HCT116 (cell line): ENCODE measurements at regions not wholly inside any gene's neighbourhood (a gene's known extent, or its start where the extent isn't known, plus 50 kb on each side); places are given as distances from the start of the nearest gene placed in this dataset.

ENCODE experiments used
- ATAC-seq: fragments of 200-7000 bp; cut with Tn5 transposase; 2 replicates; pipeline ENCODE4 v1.9.1; 2020; ENCODE audit warnings: mild to moderate bottlenecking, moderate library complexity
- BruUV-seq: library from RNA; stranded (reverse); fragments of 400-500 nt; replicated peaks from 2 replicates; lab custom pipeline; 2021; lab: Mats Ljungman, UMichigan
- CTCF ChIA-PET: fragments of 300-600 bp; sonication (Branson Sonifier 250); formaldehyde crosslinking; loops from one replicate; lab custom pipeline; 2021; ENCODE audit warnings: antibody characterized with exemption; lab: Charles Lee
- POLR2A ChIA-PET: fragments of 300-600, 350-600 bp; sonication (Branson Sonifier 250); formaldehyde crosslinking; loops from one replicate; lab custom pipeline; 2021; ENCODE audit warnings: antibody characterized with exemption; lab: Charles Lee
- RAD21 ChIA-PET, 2 experiments: fragments of 300-600 bp; sonication (Branson Sonifier 250); formaldehyde crosslinking; loops; one replicate each; lab custom pipeline; 2023; ENCODE audit warnings: low total read pairs in 2 of 2; ENCODE audit not compliant: uncharacterized antibody in 2 of 2, unreplicated experiment in 2 of 2, low non-redundant PET in 1 of 2; lab: Charles Lee
- DNase-seq: peaks from one replicate; pipeline ENCODE4 v3.0.0-alpha.2; 2010; ENCODE audit warnings: low read depth, low spot score
- H2AFZ ChIP-seq: fragments of 200-600 bp; shearing (Covaris generic), sonication (generic); 2 replicates; pipeline ENCODE4 v1.6.1; 2017; ENCODE audit warnings: low read depth, mixed run types, mixed read lengths, antibody characterized with exemption, low read length; ENCODE audit not compliant: poor library complexity, severe bottlenecking
- H3K27ac ChIP-seq: 2 replicates; pipeline ENCODE4 v1.5.1; 2012; ENCODE audit warnings: low read depth, low read length
- H3K27me3 ChIP-seq: fragments of 200-600 bp; sonication (generic); 2 replicates; pipeline ENCODE4 v1.6.1; 2016; ENCODE audit warnings: mixed run types, low read length, mixed read lengths; ENCODE audit not compliant: insufficient read depth
- H3K36me3 ChIP-seq, 2 experiments: fragments of 200-500 bp in 1 of 2; fragments of 200-600 bp in 1 of 2; sonication (Bioruptor generic) in 1 of 2; sonication (generic) in 1 of 2; 2 replicates each; pipeline versions ENCODE4 v1.5.1 to v1.6.1; 2014 to 2016; ENCODE audit warnings: low read length in 2 of 2, inconsistent platforms in 1 of 2, mixed read lengths in 1 of 2, mixed run types in 1 of 2; ENCODE audit not compliant: insufficient read depth in 2 of 2, control insufficient read depth in 1 of 2
- H3K4me1 ChIP-seq, 2 experiments: fragments of 200-600 bp in 1 of 2; sonication (generic) in 1 of 2; 2 replicates each; pipeline versions ENCODE4 v1.5.1 to v1.6.1; 2012 to 2017; ENCODE audit warnings: low read length in 2 of 2, inconsistent platforms in 1 of 2, mild to moderate bottlenecking in 1 of 2, mixed read lengths in 1 of 2, mixed run types in 1 of 2, moderate library complexity in 1 of 2; ENCODE audit not compliant: insufficient read depth in 2 of 2, control insufficient read depth in 1 of 2
- H3K4me2 ChIP-seq: fragments of 200-600 bp; sonication (generic); 2 replicates; pipeline ENCODE4 v1.6.1; 2017; ENCODE audit warnings: mixed run types, low read length, mixed read lengths
- H3K4me3 ChIP-seq, 2 experiments: fragments of 200-600 bp in 1 of 2; sonication (generic) in 1 of 2; replicated peaks in 1 of 2; 2 replicates each; pipeline ENCODE4 v1.5.1; 2011 to 2016; ENCODE audit warnings: low read length in 2 of 2, control low read depth in 1 of 2, low read depth in 1 of 2, mild to moderate bottlenecking in 1 of 2, mixed read lengths in 1 of 2, mixed run types in 1 of 2
- H3K79me2 ChIP-seq: fragments of 200-600 bp; sonication (generic); 2 replicates; pipeline ENCODE4 v1.6.1; 2017; ENCODE audit warnings: mild to moderate bottlenecking, mixed run types, low read length, moderate library complexity, mixed read lengths; ENCODE audit not compliant: insufficient read depth
- H3K9ac ChIP-seq: fragments of 200-600 bp; sonication (generic); 2 replicates; pipeline ENCODE4 v1.6.1; 2016; ENCODE audit warnings: low read length, mixed read lengths
- H3K9me2 ChIP-seq: fragments of 200-600 bp; sonication (generic), shearing (Covaris generic); 2 replicates; pipeline ENCODE4 v1.6.1; 2017; ENCODE audit warnings: mixed run types, mild to moderate bottlenecking, moderate library complexity; ENCODE audit not compliant: insufficient read depth
- H3K9me3 ChIP-seq, 2 experiments: fragments of 200-500 bp in 1 of 2; fragments of 200-600 bp in 1 of 2; sonication (Bioruptor generic) in 1 of 2; sonication (generic) in 1 of 2; 2 replicates each; pipeline ENCODE4 v1.6.1; 2014 to 2017; ENCODE audit warnings: low read length in 2 of 2, mixed read lengths in 2 of 2, inconsistent platforms in 1 of 2, low read depth in 1 of 2, mild to moderate bottlenecking in 1 of 2, mixed run types in 1 of 2, moderate library complexity in 1 of 2; ENCODE audit not compliant: control insufficient read depth in 1 of 2, insufficient read depth in 1 of 2
- H4K20me1 ChIP-seq: fragments of 200-600 bp; sonication (generic), shearing (Covaris generic); 2 replicates; pipeline ENCODE4 v1.6.1; 2017; ENCODE audit warnings: mixed run types, mild to moderate bottlenecking, moderate library complexity; ENCODE audit not compliant: insufficient read depth
- ELF1 ChIP-seq: IDR thresholded peaks from 2 replicates; pipeline ENCODE4 v1.6.1; 2012; ENCODE audit warnings: low read depth, borderline replicate concordance
- FOSL1 ChIP-seq: IDR thresholded peaks from 2 replicates; pipeline ENCODE4 v1.6.1; 2012; ENCODE audit warnings: low read depth
- JUND ChIP-seq: IDR thresholded peaks from 2 replicates; pipeline ENCODE4 v1.6.1; 2012
- POLR2A ChIP-seq: IDR thresholded peaks from 2 replicates; pipeline ENCODE4 v1.7.0; 2011; ENCODE audit warnings: borderline replicate concordance; ENCODE audit not compliant: insufficient read depth, insufficient read length; ENCODE audit errors: extremely low read depth
- POLR2AphosphoS5 ChIP-seq: IDR thresholded peaks from 2 replicates; pipeline ENCODE4 v1.6.1; 2011; ENCODE audit warnings: mild to moderate bottlenecking, low read depth, low read length, moderate library complexity
- SP1 ChIP-seq: IDR thresholded peaks from 2 replicates; pipeline ENCODE4 v1.6.1; 2012; ENCODE audit warnings: low read depth
- YY1 ChIP-seq: IDR thresholded peaks from 2 replicates; pipeline ENCODE4 v1.6.1; 2011; ENCODE audit warnings: low read length, low read depth, moderate library complexity, mild to moderate bottlenecking; ENCODE audit not compliant: insufficient replicate concordance; ENCODE audit errors: extremely low read depth
- ZFX ChIP-seq: fragments of 450-650 bp; IDR thresholded peaks from 2 replicates; pipeline ENCODE4 v1.6.1; 2017
- intact Hi-C: fragments of 100-400 bp; cut with micrococcal nuclease; formaldehyde crosslinking; loops from 2 replicates; pipeline ENCODE4 v1.10.0; 2022
- TF ChIP-seq, protein P1 (sequence below): IDR thresholded peaks from 2 replicates; pipeline ENCODE4 v1.6.1; 2012
- TF ChIP-seq, protein P2 (sequence below): IDR thresholded peaks from 2 replicates; pipeline ENCODE4 v1.6.1; 2012; ENCODE audit warnings: low read depth
- TF ChIP-seq, protein P3 (sequence below): IDR thresholded peaks from 2 replicates; pipeline ENCODE4 v1.6.1; 2012

DNA sequence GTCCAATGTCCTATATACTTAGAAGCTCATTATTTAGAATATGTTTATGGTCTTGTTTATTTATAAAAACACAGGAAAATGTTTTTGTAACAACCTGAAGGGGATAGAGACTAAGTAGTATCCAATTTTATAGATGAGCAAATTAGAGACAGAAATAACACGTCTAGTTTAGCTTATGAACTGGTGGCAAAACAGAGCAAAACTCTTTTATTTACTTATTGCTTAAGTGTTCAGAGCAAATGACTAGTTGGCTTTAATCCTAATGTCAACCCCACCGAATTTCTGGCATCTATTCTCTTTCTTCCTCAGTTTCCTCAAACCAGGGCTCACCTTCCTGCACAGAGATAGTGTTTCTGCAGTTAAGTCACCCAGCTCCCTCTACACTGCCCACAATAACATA is 792.8 kb downstream of the REEP3 start:
- intact Hi-C loops, result no loop called here
- DNase-seq, result no peak
- Histone ChIP-seq H3K36me3 (no peaks in the 10 kb centered on the region), H3K27me3 (no peaks in the 10 kb centered on the region), H3K9ac (no peak overlapping the region), H3K27ac (no peak overlapping the region), H3K4me3 (no peak overlapping the region), H3K9me3 (no peaks in the 10 kb centered on the region), H3K4me1 (no peaks in the 10 kb centered on the region), H3K79me2 (no peaks in the 10 kb centered on the region), H2AFZ (no peak overlapping the region), H4K20me1 (no peaks in the 10 kb centered on the region), H3K4me2 (no peak overlapping the region), H3K9me2 (no peaks in the 10 kb centered on the region)
- BruUV-seq, result no TSS peak
- ATAC-seq, result no peak
- TF ChIP-seq YY1 (no peak), ZFX (no peak), POLR2AphosphoS5 (no peak), POLR2A (no peak), JUND (no peak), ELF1 (no peak), FOSL1 (no peak), SP1 (no peak)
- TF ChIP-seq, protein P1, sequence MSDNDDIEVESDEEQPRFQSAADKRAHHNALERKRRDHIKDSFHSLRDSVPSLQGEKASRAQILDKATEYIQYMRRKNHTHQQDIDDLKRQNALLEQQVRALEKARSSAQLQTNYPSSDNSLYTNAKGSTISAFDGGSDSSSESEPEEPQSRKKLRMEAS, result no peak
- TF ChIP-seq, protein P2, sequence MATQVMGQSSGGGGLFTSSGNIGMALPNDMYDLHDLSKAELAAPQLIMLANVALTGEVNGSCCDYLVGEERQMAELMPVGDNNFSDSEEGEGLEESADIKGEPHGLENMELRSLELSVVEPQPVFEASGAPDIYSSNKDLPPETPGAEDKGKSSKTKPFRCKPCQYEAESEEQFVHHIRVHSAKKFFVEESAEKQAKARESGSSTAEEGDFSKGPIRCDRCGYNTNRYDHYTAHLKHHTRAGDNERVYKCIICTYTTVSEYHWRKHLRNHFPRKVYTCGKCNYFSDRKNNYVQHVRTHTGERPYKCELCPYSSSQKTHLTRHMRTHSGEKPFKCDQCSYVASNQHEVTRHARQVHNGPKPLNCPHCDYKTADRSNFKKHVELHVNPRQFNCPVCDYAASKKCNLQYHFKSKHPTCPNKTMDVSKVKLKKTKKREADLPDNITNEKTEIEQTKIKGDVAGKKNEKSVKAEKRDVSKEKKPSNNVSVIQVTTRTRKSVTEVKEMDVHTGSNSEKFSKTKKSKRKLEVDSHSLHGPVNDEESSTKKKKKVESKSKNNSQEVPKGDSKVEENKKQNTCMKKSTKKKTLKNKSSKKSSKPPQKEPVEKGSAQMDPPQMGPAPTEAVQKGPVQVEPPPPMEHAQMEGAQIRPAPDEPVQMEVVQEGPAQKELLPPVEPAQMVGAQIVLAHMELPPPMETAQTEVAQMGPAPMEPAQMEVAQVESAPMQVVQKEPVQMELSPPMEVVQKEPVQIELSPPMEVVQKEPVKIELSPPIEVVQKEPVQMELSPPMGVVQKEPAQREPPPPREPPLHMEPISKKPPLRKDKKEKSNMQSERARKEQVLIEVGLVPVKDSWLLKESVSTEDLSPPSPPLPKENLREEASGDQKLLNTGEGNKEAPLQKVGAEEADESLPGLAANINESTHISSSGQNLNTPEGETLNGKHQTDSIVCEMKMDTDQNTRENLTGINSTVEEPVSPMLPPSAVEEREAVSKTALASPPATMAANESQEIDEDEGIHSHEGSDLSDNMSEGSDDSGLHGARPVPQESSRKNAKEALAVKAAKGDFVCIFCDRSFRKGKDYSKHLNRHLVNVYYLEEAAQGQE, result no peak
- TF ChIP-seq, protein P3, sequence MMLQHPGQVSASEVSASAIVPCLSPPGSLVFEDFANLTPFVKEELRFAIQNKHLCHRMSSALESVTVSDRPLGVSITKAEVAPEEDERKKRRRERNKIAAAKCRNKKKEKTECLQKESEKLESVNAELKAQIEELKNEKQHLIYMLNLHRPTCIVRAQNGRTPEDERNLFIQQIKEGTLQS, result no peak
- ChIA-PET RAD21 (no interaction called here), CTCF (no interaction called here), POLR2A (no interaction called here)
